H9 (cell line): ENCODE measurements at regions not wholly inside any gene's neighbourhood (a gene's known extent, or its start where the extent isn't known, plus 50 kb on each side); places are given as distances from the start of the nearest gene placed in this dataset.

Experiments used
- DNase-seq: peaks from one replicate; pipeline ENCODE4 v3.0.0-alpha.2; 2017
- H2AFZ ChIP-seq: one replicate; pipeline ENCODE4 v1.6.1; 2013; ENCODE audit warnings: mild to moderate bottlenecking, low read length, control low read depth, moderate library complexity
- H2AK5ac ChIP-seq: 2 replicates; pipeline ENCODE4 v1.6.1; 2013; ENCODE audit warnings: low read length, control low read depth, mixed read lengths; ENCODE audit not compliant: insufficient read length
- H2BK120ac ChIP-seq: one replicate; pipeline ENCODE4 v1.6.1; 2013; ENCODE audit warnings: low read depth, mild to moderate bottlenecking, low read length, control low read depth, inconsistent platforms; ENCODE audit not compliant: poor library complexity, severe bottlenecking
- H2BK12ac ChIP-seq: 2 replicates; pipeline ENCODE4 v1.6.1; 2013; ENCODE audit warnings: low read length, control low read depth, mixed read lengths, low read depth; ENCODE audit not compliant: insufficient read length
- H2BK15ac ChIP-seq: 2 replicates; pipeline ENCODE4 v1.6.1; 2013; ENCODE audit warnings: low read depth, low read length, control low read depth
- H2BK20ac ChIP-seq: one replicate; pipeline ENCODE4 v1.6.1; 2013; ENCODE audit warnings: low read depth, mild to moderate bottlenecking, low read length, control low read depth, inconsistent platforms; ENCODE audit not compliant: poor library complexity, severe bottlenecking
- H2BK5ac ChIP-seq: 2 replicates; pipeline ENCODE4 v1.6.1; 2013; ENCODE audit warnings: low read length, control low read depth, mixed read lengths; ENCODE audit not compliant: insufficient read length
- H3K14ac ChIP-seq: 2 replicates; pipeline ENCODE4 v1.6.1; 2013; ENCODE audit warnings: low read length, control low read depth; ENCODE audit not compliant: insufficient read depth
- H3K18ac ChIP-seq: 2 replicates; pipeline ENCODE4 v1.6.1; 2013; ENCODE audit warnings: low read depth, mild to moderate bottlenecking, mixed read lengths, low read length, control low read depth; ENCODE audit not compliant: insufficient read length
- H3K23ac ChIP-seq: 2 replicates; pipeline ENCODE4 v1.6.1; 2013; ENCODE audit warnings: low read length, control low read depth, mixed read lengths, low read depth; ENCODE audit not compliant: insufficient read length
- H3K23me2 ChIP-seq: 2 replicates; pipeline ENCODE4 v1.6.1; 2013; ENCODE audit warnings: low read depth, mild to moderate bottlenecking, mixed read lengths, low read length, control low read depth; ENCODE audit not compliant: insufficient read length, poor library complexity, severe bottlenecking
- H3K27ac ChIP-seq: 2 replicates; pipeline ENCODE4 v1.5.1; 2013; ENCODE audit warnings: low read length, control low read depth, mixed read lengths, low read depth; ENCODE audit not compliant: insufficient read length
- H3K27me3 ChIP-seq: 2 replicates; pipeline ENCODE4 v1.6.1; 2013; ENCODE audit warnings: low read length, control low read depth, inconsistent platforms; ENCODE audit not compliant: insufficient read depth
- H3K4ac ChIP-seq: 2 replicates; pipeline ENCODE4 v1.6.1; 2013; ENCODE audit warnings: low read depth, mild to moderate bottlenecking, control low read depth, inconsistent platforms, low read length, moderate library complexity
- H3K4me1 ChIP-seq: 2 replicates; pipeline ENCODE4 v1.6.1; 2013; ENCODE audit warnings: low read length, control low read depth, inconsistent platforms; ENCODE audit not compliant: insufficient read depth
- H3K4me2 ChIP-seq: 2 replicates; pipeline ENCODE4 v1.6.1; 2013; ENCODE audit warnings: low read length, control low read depth, mixed read lengths; ENCODE audit not compliant: insufficient read length, insufficient read depth
- H3K56ac ChIP-seq: 2 replicates; pipeline ENCODE4 v1.6.1; 2013; ENCODE audit warnings: low read depth, mild to moderate bottlenecking, mixed read lengths, low read length, control low read depth; ENCODE audit not compliant: insufficient read length
- H3K79me1 ChIP-seq: 2 replicates; pipeline ENCODE4 v1.6.1; 2013; ENCODE audit warnings: low read depth, mild to moderate bottlenecking, moderate library complexity, low read length, control low read depth, inconsistent platforms; ENCODE audit not compliant: insufficient read depth, poor library complexity, severe bottlenecking
- H3K79me2 ChIP-seq: 2 replicates; pipeline ENCODE4 v1.6.1; 2013; ENCODE audit warnings: low read length, control low read depth, inconsistent platforms; ENCODE audit not compliant: insufficient read depth
- H3K9ac ChIP-seq: 2 replicates; pipeline ENCODE4 v1.6.1; 2013; ENCODE audit warnings: low read length, control low read depth, mixed read lengths; ENCODE audit not compliant: insufficient read length; ENCODE audit errors: extremely low read depth
- H3K9me3 ChIP-seq: one replicate; pipeline ENCODE4 v1.6.1; 2013; ENCODE audit warnings: low read depth, low read length, inconsistent platforms; ENCODE audit not compliant: control insufficient read depth
- H3T11ph ChIP-seq: one replicate; pipeline ENCODE4 v1.6.1; 2013; ENCODE audit warnings: mild to moderate bottlenecking, low read length, control low read depth, inconsistent platforms
- H4K20me1 ChIP-seq: one replicate; pipeline ENCODE4 v1.6.1; 2013; ENCODE audit not compliant: control insufficient read depth, insufficient read length, insufficient read depth
- H4K5ac ChIP-seq: 2 replicates; pipeline ENCODE4 v1.6.1; 2013; ENCODE audit warnings: low read depth, mild to moderate bottlenecking, mixed read lengths, low read length, control low read depth; ENCODE audit not compliant: insufficient read length
- H4K8ac ChIP-seq: replicated peaks from 2 replicates; pipeline ENCODE4 v1.6.1; 2013; ENCODE audit warnings: low read length, control low read depth, mixed read lengths, low read depth; ENCODE audit not compliant: insufficient read length
- H4K91ac ChIP-seq: 2 replicates; pipeline ENCODE4 v1.6.1; 2013; ENCODE audit warnings: low read depth, mild to moderate bottlenecking, moderate library complexity, mixed read lengths, low read length, control low read depth; ENCODE audit not compliant: insufficient read length
- H3K27ac Mint-ChIP-seq, 3 experiments: 2 replicates in 2 of 3; 3 replicates in 1 of 3; pipeline ENCODE4 v1.8.0; 2020 to 2021; ENCODE audit warnings: mixed read lengths in 3 of 3, mild to moderate bottlenecking in 1 of 3, moderate library complexity in 1 of 3
- H3K27me3 Mint-ChIP-seq: 2 replicates; pipeline ENCODE4 v1.8.0; 2021; ENCODE audit warnings: low read depth, mild to moderate bottlenecking, moderate library complexity, mixed read lengths
- H3K36me3 Mint-ChIP-seq, 3 experiments: 2 replicates in 2 of 3; 3 replicates in 1 of 3; pipeline ENCODE4 v1.8.0; 2020 to 2021; ENCODE audit warnings: low read depth in 3 of 3, mixed read lengths in 3 of 3; ENCODE audit not compliant: insufficient read depth in 1 of 3
- H3K4me1 Mint-ChIP-seq, 2 experiments: 2 replicates each; pipeline ENCODE4 v1.8.0; 2020; ENCODE audit warnings: mixed read lengths in 2 of 2
- H3K4me3 Mint-ChIP-seq, 2 experiments: 2 replicates in 1 of 2; 3 replicates in 1 of 2; pipeline ENCODE4 v1.8.0; 2020 to 2021; ENCODE audit warnings: mild to moderate bottlenecking in 2 of 2, mixed read lengths in 2 of 2, moderate library complexity in 1 of 2
- H3K9me3 Mint-ChIP-seq, 2 experiments: 2 replicates in 1 of 2; 3 replicates in 1 of 2; pipeline ENCODE4 v1.8.0; 2020; ENCODE audit warnings: mild to moderate bottlenecking in 2 of 2, mixed read lengths in 2 of 2, moderate library complexity in 1 of 2
- WGBS: extraction: QIAGEN DNeasy Blood & Tissue Kit; methylation state at CpG from one replicate; pipeline ENCODE4 v1.1.7; 2013; ENCODE audit warnings: missing lambda C conversion rate, low lambda C conversion rate, mixed read lengths; ENCODE audit not compliant: insufficient read length; ENCODE audit errors: extremely low coverage; 5-methylcytosine and 5-hydroxymethylcytosine counted together
- TF ChIP-seq, protein P1 (sequence below): fragments of 200-600 bp; sonication (generic); conservative IDR thresholded peaks from 3 replicates; pipeline ENCODE4 v1.8.0; 2021; ENCODE audit warnings: antibody characterized with exemption, mild to moderate bottlenecking

DNA sequence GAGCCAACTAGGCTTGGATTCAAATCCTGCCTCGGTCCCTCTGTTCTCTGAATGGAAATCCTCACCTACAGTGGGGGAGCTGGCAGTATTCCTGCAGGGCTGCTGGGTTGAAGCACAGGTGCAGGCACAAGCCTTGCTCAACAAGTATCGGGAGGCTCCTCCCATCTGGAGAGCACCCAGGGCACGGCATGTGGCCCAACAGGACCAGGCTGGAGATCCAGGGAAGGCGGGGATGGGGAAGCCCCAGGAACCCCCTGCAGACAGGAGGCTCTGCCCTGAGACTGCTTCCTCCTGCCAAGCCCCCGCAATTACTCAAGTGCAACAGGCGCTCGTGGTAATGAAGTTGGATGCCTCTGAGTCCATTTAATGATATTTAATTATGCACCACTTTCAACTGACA lies 128.0 kb upstream of the VSTM2B start:
- no peak for DNase-seq
- Histone ChIP-seq H3K27me3 (no peaks in the 10 kb centered on the region), H4K8ac (no peak overlapping the region), H2AFZ (no peak overlapping the region), H2BK5ac (no peak overlapping the region), H3K14ac (no peak overlapping the region; the same call in 1 of the 2 replicates), H3K18ac (no peak overlapping the region), H4K91ac (no peak overlapping the region), H3K4me2 (no peak overlapping the region), H3K23me2 (no peaks in the 10 kb centered on the region), H3K4ac (no peak overlapping the region), H4K20me1 (no peaks in the 10 kb centered on the region), H3K79me1 (no peaks in the 10 kb centered on the region), H3K79me2 (no peaks in the 10 kb centered on the region), H2AK5ac (no peak overlapping the region), H2BK20ac (no peak overlapping the region), H3K4me1 (no peaks in the 10 kb centered on the region), H3K27ac (no peak overlapping the region), H3K9ac (no peak overlapping the region), H4K5ac (no peak overlapping the region), H3K23ac (no peak overlapping the region), H3T11ph (no peak overlapping the region), H2BK15ac (no peak overlapping the region), H3K56ac (no peak overlapping the region), H3K9me3 (no peaks in the 10 kb centered on the region), H2BK12ac (no peak overlapping the region), H2BK120ac (no peak overlapping the region)
- Mint-ChIP-seq H3K4me1 (peaks cover 31 to 39% of the 10 kb centered on the region in 2 experiments), H3K27ac (no peak overlapping the region), H3K4me3 (no peak overlapping the region), H3K27me3 (peaks cover 20% of the 10 kb centered on the region), H3K36me3 (no peaks in the 10 kb centered on the region), H3K9me3 (no peaks in the 10 kb centered on the region)
- WGBS, result no CpG with 5 or more reads among the region's 7 CpGs
- TF ChIP-seq, protein P1, sequence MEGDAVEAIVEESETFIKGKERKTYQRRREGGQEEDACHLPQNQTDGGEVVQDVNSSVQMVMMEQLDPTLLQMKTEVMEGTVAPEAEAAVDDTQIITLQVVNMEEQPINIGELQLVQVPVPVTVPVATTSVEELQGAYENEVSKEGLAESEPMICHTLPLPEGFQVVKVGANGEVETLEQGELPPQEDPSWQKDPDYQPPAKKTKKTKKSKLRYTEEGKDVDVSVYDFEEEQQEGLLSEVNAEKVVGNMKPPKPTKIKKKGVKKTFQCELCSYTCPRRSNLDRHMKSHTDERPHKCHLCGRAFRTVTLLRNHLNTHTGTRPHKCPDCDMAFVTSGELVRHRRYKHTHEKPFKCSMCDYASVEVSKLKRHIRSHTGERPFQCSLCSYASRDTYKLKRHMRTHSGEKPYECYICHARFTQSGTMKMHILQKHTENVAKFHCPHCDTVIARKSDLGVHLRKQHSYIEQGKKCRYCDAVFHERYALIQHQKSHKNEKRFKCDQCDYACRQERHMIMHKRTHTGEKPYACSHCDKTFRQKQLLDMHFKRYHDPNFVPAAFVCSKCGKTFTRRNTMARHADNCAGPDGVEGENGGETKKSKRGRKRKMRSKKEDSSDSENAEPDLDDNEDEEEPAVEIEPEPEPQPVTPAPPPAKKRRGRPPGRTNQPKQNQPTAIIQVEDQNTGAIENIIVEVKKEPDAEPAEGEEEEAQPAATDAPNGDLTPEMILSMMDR, result no peak
